ENCODE measurements at regions not wholly inside any gene's neighbourhood (a gene's known extent, or its start where the extent isn't known, plus 50 kb on each side); places are given as distances from the start of the nearest gene placed in this dataset.

GRCh38 chr9:78940121-78940855 is 631.5 kb upstream of the TLE4 start:
- FAIRE-seq, result no peak

GRCh38 chr9:78954286-78954685 is 617.5 kb upstream of the TLE4 start:
- no peak for FAIRE-seq
- Histone ChIP-seq H3K27me3 (no peaks in the 10 kb centered on the region), H3K4me1 (no peaks in the 10 kb centered on the region), H3K9me3 (no peaks in the 10 kb centered on the region), H3K36me3 (no peaks in the 10 kb centered on the region), H3K4me3 (no peak overlapping the region), H3K27ac (no peak overlapping the region)
- WGBS, 2 donors, result 22 to 25% methylated on average over 2 of the region's 2 CpGs
- DNase-seq, result no peak
- intact Hi-C loops (cut with DNase I), result no loop called here
- no peak for ATAC-seq
- TF ChIP-seq CTCF (IDR thresholded peaks at IDR 0.05), result no peak

More at GRCh38 chr9:78940121-78940855, 631.5 kb upstream of the TLE4 start:
- no peak for TF ChIP-seq CTCF (IDR thresholded peaks at IDR 0.05)
- intact Hi-C loops (cut with DNase I), result no loop called here
- no peak for DNase-seq
- no peak overlapping the region for H3K27ac ChIP-seq
- WGBS, 2 donors, result 79 to 81% methylated on average over 4 of the region's 4 CpGs
- no peaks in the 10 kb centered on the region for H3K9me3 ChIP-seq
- H3K36me3 ChIP-seq, result no peaks in the 10 kb centered on the region
- ATAC-seq, result no peak
- H3K4me1 ChIP-seq, result no peaks in the 10 kb centered on the region
- no peaks in the 10 kb centered on the region for H3K27me3 ChIP-seq
- H3K4me3 ChIP-seq, result no peak overlapping the region

- DNase-seq, result no peak
- Histone ChIP-seq H3K36me3 (no peaks in the 10 kb centered on the region), H3K27me3 (no peaks in the 10 kb centered on the region), H3K4me3 (no peak overlapping the region), H3K4me1 (no peaks in the 10 kb centered on the region), H3K9me3 (no peaks in the 10 kb centered on the region), H3K27ac (no peak overlapping the region)
- no peak for ATAC-seq
- intact Hi-C loops (cut with DNase I), result no loop called here
- no peak for FAIRE-seq
- TF ChIP-seq CTCF (IDR thresholded peaks at IDR 0.05), result no peak
- WGBS, 2 donors, result 62 to 73% methylated on average over 2 of the region's 2 CpGs
These were observed 612.9 kb upstream of the TLE4 start for GRCh38 chr9:78958892-78959291.

DNA sequence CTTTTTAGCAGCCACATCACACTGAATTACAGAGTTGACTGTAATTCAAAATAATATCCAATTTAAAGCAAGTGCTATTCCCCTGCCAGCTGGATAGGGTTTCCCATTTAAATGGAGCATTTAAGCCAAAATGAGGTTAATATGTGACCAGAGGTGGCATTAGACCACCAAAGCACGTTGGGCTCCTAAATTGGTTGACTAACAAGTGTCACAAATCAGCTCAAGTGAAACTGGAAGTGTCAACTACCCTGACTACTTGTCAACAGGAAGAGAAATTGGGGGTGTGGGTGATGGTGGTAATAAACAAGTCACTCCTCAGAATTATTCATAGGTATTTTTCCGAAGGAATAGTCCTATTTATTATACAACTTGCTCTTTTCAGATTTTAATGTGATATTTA is 609.6 kb upstream of the TLE4 start:
- intact Hi-C loops (cut with DNase I), result no loop called here
- TF ChIP-seq CTCF (IDR thresholded peaks at IDR 0.05), result no peak
- Histone ChIP-seq H3K27me3 (no peaks in the 10 kb centered on the region), H3K36me3 (no peaks in the 10 kb centered on the region), H3K27ac (no peak overlapping the region), H3K4me3 (no peak overlapping the region), H3K4me1 (no peaks in the 10 kb centered on the region), H3K9me3 (no peaks in the 10 kb centered on the region)
- no peak for DNase-seq
- WGBS, 2 donors, result 51 to 57% methylated on average over 2 of the region's 2 CpGs
- no peak for ATAC-seq
- no peak for FAIRE-seq

- Histone ChIP-seq H3K27ac (no peak overlapping the region), H3K27me3 (no peaks in the 10 kb centered on the region), H3K4me3 (no peak overlapping the region), H3K4me1 (no peaks in the 10 kb centered on the region), H3K9me3 (no peaks in the 10 kb centered on the region), H3K36me3 (no peaks in the 10 kb centered on the region)
- FAIRE-seq, result no peak
- ATAC-seq, result no peak
- intact Hi-C loops (cut with DNase I), result no loop called here
- DNase-seq, result no peak
- TF ChIP-seq CTCF (IDR thresholded peaks at IDR 0.05), result no peak
These were observed 607.9 kb upstream of the TLE4 start for GRCh38 chr9:78963911-78964310.

Data from pancreas (tissue), 10 donors.